Kasumi-1 (cell line): ENCODE measurements at regions not wholly inside any gene's neighbourhood (a gene's known extent, or its start where the extent isn't known, plus 50 kb on each side); places are given as distances from the start of the nearest gene placed in this dataset.
"Not testable (repeated sequence)": the region's sequence is repeated elsewhere in the genome, so short reads cannot be mapped to it uniquely, and the experiment has no call there.

Experiments used
- DNase-seq, 2 experiments: peaks; one replicate each; lab custom pipeline; 2025; lab: John Stamatoyannopoulos, UW

GRCh38 chr14:89491711-89492381, 74.8 kb upstream of the FOXN3 start:
- no peak for DNase-seq

GRCh38 chr14:89490466-89490865, 73.4 kb upstream of the FOXN3 start:
- DNase-seq: no peak

GRCh38 chr14:89489761-89490437, 72.9 kb upstream of the FOXN3 start:
- DNase-seq: no peak

GRCh38 chr14:89486961-89487360, 69.9 kb upstream of the FOXN3 start:
- DNase-seq: no peak

GRCh38 chr14:89486505-89486904, 69.5 kb upstream of the FOXN3 start:
- DNase-seq: no peak

- DNase-seq: no peak
Measured at GRCh38 chr14:89485264-89485663, 68.2 kb upstream of the FOXN3 start.

GRCh38 chr14:89484051-89484844, 67.2 kb upstream of the FOXN3 start:
- no peak for DNase-seq

GRCh38 chr14:89481196-89481595, 64.2 kb upstream of the FOXN3 start:
- no peak for DNase-seq

- no peak for DNase-seq
Measured at GRCh38 chr14:89480278-89480677, 63.2 kb upstream of the FOXN3 start.

- no peak for DNase-seq
Measured at GRCh38 chr14:89479802-89480201, 62.8 kb upstream of the FOXN3 start.

GRCh38 chr14:89477391-89477790, 60.4 kb upstream of the FOXN3 start:
- no peak for DNase-seq

- DNase-seq: no peak
Measured at GRCh38 chr14:89476354-89476896, 59.4 kb upstream of the FOXN3 start.

GRCh38 chr14:89474464-89474863, 57.4 kb upstream of the FOXN3 start:
- DNase-seq: no peak

GRCh38 chr14:89473989-89474388, 57.0 kb upstream of the FOXN3 start:
- DNase-seq: no peak

GRCh38 chr14:89473569-89473968, 56.5 kb upstream of the FOXN3 start:
- no peak for DNase-seq

GRCh38 chr14:89470401-89470800, 53.4 kb upstream of the FOXN3 start:
- no peak for DNase-seq

GRCh38 chr14:89469210-89470198, 52.5 kb upstream of the FOXN3 start:
- no peak for DNase-seq

GRCh38 chr14:89468566-89468965, 51.5 kb upstream of the FOXN3 start:
- DNase-seq: no peak

GRCh38 chr14:89468030-89468429, 51.0 kb upstream of the FOXN3 start:
- not testable (repeated sequence) for DNase-seq

- no peak for DNase-seq
Measured at GRCh38 chr14:89466944-89467343, 49.9 kb upstream of the FOXN3 start.
